ENCODE measurements at regions not wholly inside any gene's neighbourhood (a gene's known extent, or its start where the extent isn't known, plus 50 kb on each side); places are given as distances from the start of the nearest gene placed in this dataset.

DNA sequence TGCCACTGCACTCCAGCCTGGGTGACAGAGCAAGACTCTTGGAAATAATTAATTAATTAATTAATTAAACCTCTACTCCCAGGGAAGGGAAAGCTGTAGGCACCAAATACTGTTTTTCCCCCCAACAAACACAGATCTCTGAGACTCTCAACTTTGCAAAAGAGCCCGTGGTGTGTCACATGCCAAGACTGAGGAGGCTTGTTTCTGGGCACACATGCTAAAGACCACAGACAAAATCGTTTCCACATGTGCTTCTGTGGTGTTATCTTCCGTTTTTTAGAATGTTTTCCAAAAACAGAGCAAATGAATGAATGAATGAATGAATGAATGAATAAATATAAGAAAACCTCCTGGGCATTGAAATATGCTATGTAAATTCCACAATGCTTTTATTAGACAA is 55.6 kb upstream of the ATXN1 start:
- TF ChIP-seq, protein P1, sequence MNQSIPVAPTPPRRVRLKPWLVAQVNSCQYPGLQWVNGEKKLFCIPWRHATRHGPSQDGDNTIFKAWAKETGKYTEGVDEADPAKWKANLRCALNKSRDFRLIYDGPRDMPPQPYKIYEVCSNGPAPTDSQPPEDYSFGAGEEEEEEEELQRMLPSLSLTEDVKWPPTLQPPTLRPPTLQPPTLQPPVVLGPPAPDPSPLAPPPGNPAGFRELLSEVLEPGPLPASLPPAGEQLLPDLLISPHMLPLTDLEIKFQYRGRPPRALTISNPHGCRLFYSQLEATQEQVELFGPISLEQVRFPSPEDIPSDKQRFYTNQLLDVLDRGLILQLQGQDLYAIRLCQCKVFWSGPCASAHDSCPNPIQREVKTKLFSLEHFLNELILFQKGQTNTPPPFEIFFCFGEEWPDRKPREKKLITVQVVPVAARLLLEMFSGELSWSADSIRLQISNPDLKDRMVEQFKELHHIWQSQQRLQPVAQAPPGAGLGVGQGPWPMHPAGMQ (IDR thresholded peaks at IDR 0.05; ENCODE audit: borderline replicate concordance), result no peak
- TF ChIP-seq KDM1A (IDR thresholded peaks at IDR 0.05; ENCODE audit: borderline replicate concordance), result no peak
- TF ChIP-seq, protein P2, sequence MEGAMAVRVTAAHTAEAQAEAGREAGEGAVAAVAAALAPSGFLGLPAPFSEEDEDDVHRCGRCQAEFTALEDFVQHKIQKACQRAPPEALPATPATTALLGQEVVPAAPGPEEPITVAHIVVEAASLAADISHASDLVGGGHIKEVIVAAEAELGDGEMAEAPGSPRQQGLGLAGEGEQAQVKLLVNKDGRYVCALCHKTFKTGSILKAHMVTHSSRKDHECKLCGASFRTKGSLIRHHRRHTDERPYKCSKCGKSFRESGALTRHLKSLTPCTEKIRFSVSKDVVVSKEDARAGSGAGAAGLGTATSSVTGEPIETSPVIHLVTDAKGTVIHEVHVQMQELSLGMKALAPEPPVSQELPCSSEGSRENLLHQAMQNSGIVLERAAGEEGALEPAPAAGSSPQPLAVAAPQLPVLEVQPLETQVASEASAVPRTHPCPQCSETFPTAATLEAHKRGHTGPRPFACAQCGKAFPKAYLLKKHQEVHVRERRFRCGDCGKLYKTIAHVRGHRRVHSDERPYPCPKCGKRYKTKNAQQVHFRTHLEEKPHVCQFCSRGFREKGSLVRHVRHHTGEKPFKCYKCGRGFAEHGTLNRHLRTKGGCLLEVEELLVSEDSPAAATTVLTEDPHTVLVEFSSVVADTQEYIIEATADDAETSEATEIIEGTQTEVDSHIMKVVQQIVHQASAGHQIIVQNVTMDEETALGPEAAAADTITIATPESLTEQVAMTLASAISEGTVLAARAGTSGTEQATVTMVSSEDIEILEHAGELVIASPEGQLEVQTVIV (IDR thresholded peaks at IDR 0.05; ENCODE audit: borderline replicate concordance, partially characterized antibody), result no peak
- TF ChIP-seq SPI1 (IDR thresholded peaks at IDR 0.05; ENCODE audit: borderline replicate concordance, insufficient read depth, low read depth, low read length), result no peak
- no peak for TF ChIP-seq POU2F2 (IDR thresholded peaks at IDR 0.05; ENCODE audit: borderline replicate concordance, low read depth, low read length)
- TF ChIP-seq ZNF24 (IDR thresholded peaks at IDR 0.05), result peak; percentile 74
- no TSS peak for BruUV-seq (replicated peaks)
- Histone ChIP-seq H3K4me3 (no peak overlapping the region), H3K9ac (ENCODE audit: control insufficient read depth, insufficient read depth, low read length) (no peak overlapping the region), H3K4me2 (ENCODE audit: control insufficient read depth, insufficient read depth) (no peak overlapping the region), H3K4me1 (ENCODE audit: control insufficient read depth, insufficient read depth, low read length) (no peaks in the 10 kb centered on the region), H3K27ac (ENCODE audit: control insufficient read depth, insufficient read depth) (no peak overlapping the region), H3K27me3 (replicated peaks in 1 of 2; ENCODE audit: control insufficient read depth in 2 of 2, insufficient read depth in 2 of 2, low read length in 1 of 2) (no peaks in the 10 kb centered on the region), H3K79me2 (ENCODE audit: control insufficient read depth, insufficient read depth, low read length) (no peaks in the 10 kb centered on the region), H3K36me3 (ENCODE audit: control insufficient read depth in 2 of 2, insufficient read depth in 2 of 2, low read length in 1 of 2) (no peaks in the 10 kb centered on the region), H3K9me3 (replicated peaks; ENCODE audit: control insufficient read depth, insufficient read depth, low read length) (peaks cover 12% of the 10 kb centered on the region), H2AFZ (ENCODE audit: control insufficient read depth, low read depth, low read length) (no peak overlapping the region), H4K20me1 (ENCODE audit: control insufficient read depth, insufficient read depth) (no peaks in the 10 kb centered on the region)
- in situ Hi-C loops (cut with MboI) (no loop called here), intact Hi-C loops (cut with micrococcal nuclease; ENCODE audit: unreplicated experiment) (no loop called here)
- FAIRE-seq (no peak), DNase-seq (ENCODE audit: low read depth, low spot score) (no peak), ATAC-seq (no peak)
- CTCF ChIA-PET, result no interaction called here
- SMC1A ChIA-PET (ENCODE audit: uncharacterized antibody, unreplicated experiment), result no interaction called here
- RAD21 ChIA-PET (ENCODE audit: unreplicated experiment), result no interaction called here
- POLR2A ChIA-PET, result no interaction called here
- 27% methylated on average over 3 of the region's 3 CpGs for WGBS (ENCODE audit: insufficient coverage, insufficient replicate concordance, low lambda C conversion rate, missing lambda C conversion rate)
